Astrocyte of the spinal cord (primary cell): ENCODE measurements at regions not wholly inside any gene's neighbourhood (a gene's known extent, or its start where the extent isn't known, plus 50 kb on each side); places are given as distances from the start of the nearest gene placed in this dataset.

Experiments
- DNase-seq: peaks from one replicate; pipeline ENCODE4 v3.0.0; 2011; ENCODE audit warnings: low read depth, low spot score
- H3K4me3 ChIP-seq: 2 replicates; pipeline ENCODE4 v1.5.1; 2011; ENCODE audit warnings: low read depth, mild to moderate bottlenecking, low read length, moderate library complexity
- in situ Hi-C: cut with HindIII; loops from 2 replicates; pipeline ENCODE4 v1.10.0; 2017; ENCODE audit warnings: low sequenced_read_pairs
- TF ChIP-seq, protein P1 (sequence below): IDR thresholded peaks from 2 replicates; pipeline ENCODE4 v1.5.1; 2012; ENCODE audit warnings: low read depth, mild to moderate bottlenecking, low read length, inconsistent platforms

DNA sequence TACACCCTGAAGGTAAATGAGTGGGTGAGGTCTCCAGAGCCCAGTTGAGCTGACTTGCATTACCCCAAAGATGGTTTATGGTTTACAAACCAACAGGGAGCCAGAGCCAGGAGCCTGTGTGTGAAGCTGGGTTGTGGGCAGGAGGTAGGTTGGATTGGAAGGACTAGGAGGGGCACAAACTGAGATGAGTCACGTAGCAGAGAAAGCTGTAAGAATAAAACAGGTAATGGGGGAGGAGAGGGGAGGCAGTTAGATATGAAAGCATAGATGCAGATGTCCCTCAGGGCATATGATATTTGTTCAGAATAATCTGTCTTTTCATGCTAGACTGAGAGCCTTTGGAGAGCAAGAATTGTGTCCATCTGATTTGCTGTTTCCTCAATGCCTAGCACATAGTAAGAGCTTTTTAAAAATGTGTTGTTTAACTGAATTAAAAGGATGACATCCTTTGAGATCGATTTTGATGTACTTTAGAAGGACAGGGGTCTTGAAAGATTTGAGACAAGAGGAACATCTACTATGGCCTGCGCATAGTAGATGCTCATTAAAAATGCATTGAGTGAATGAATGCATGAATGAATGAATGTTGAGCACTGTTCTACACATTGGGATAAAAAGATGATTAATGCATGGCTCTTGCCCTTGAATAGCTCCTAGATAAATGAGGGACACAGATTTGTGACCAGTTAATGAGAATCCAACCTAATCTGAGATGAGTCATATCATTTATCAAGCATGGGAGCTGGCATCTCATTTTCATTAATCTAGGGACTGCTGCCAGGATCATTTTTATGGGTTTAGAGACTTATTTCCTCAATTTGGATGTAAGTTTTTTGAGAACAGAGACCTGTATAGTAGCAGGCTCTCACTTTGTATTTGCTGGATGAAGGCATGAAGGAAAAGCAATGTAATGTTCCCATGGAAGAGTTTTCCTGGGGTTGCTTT, 175.8 kb upstream of the BDNF start:
- no peak overlapping the region for H3K4me3 ChIP-seq
- no peak for DNase-seq
- TF ChIP-seq, protein P1, sequence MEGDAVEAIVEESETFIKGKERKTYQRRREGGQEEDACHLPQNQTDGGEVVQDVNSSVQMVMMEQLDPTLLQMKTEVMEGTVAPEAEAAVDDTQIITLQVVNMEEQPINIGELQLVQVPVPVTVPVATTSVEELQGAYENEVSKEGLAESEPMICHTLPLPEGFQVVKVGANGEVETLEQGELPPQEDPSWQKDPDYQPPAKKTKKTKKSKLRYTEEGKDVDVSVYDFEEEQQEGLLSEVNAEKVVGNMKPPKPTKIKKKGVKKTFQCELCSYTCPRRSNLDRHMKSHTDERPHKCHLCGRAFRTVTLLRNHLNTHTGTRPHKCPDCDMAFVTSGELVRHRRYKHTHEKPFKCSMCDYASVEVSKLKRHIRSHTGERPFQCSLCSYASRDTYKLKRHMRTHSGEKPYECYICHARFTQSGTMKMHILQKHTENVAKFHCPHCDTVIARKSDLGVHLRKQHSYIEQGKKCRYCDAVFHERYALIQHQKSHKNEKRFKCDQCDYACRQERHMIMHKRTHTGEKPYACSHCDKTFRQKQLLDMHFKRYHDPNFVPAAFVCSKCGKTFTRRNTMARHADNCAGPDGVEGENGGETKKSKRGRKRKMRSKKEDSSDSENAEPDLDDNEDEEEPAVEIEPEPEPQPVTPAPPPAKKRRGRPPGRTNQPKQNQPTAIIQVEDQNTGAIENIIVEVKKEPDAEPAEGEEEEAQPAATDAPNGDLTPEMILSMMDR = no peak
- in situ Hi-C loops = no loop called here

DNA sequence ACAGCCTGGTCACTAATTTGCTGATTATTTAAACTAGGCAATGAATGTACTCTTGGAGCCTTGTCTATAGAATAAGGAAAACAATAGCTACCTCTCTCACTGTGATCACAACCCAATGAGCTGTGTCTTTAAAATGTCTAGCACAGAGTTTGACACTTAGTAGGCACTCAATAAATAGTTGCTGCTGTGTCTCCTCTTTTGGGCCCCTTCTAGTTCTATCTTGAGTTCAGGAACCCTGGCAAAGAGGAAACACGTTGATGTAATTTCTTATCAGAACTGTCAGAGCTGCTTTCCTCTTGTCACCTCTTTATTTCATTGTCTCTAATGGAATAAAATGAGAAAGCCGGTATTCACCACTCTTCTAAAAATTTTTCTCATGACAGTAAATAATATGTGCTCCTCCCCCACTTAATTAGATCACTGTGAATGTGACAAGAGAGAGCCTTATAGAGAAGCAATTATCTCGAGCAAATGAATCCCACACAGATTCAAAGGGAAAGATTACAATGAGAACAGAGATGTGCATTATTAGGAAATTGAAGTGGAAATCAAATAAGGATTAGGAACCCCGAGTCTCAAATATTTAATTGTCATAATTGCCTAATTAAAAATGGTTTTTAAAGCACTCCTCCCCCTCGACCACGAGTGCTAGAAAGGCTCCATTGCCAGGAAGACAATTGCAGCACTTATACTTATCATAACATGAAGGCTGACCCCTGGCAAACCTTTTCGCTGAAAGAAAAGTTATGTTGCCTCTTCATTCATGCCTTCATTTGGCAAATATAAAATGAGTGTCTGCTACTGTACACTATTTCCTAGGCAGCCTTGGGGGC, 175.0 kb upstream of the BDNF start:
- TF ChIP-seq, protein P1 = no peak
- H3K4me3 ChIP-seq = no peak overlapping the region
- no peak for DNase-seq
- in situ Hi-C loops = no loop called here

DNA sequence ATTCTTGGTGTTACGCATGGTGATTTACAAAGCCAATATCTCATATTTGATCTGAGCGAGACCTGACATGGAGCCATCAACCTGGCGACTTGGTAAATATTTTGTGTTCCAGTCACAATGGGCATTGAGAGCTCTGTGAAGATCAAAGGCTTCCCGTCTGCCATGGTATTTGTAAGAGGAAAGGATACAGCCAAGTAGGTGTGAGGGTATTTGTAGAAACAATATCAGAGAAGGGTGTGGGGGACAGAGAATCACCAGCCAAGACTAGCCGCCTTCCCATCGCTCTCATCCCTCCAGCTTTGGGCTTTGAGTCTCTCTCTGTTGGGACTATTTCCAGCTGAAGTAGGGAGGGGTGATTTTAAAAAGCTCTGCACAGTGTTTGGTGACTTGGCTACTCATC, 173.4 kb upstream of the BDNF start:
- DNase-seq = no peak
- TF ChIP-seq, protein P1 = no peak
- in situ Hi-C loops = no loop called here
- no peak overlapping the region for H3K4me3 ChIP-seq

DNA sequence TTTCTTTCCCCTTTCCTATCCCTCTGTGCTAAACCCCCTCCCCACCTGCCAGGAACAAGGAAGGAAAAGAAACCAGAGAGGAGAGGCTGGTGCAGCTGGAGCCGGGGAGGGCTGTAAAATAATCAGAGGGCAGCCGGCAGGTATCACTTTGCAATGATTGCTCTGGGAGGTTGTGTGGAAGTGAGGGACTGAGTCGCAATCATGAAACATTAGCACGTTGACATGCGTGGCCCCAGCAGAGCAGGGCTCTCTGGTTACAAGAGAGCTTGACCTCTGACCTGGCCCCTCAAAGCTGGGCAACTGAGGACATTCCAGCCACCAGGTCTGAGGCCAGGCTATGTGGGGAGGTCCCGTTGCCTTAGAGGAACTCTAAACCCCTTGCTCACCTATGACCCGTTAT, 170.8 kb upstream of the BDNF start:
- in situ Hi-C loops = no loop called here
- no peak for DNase-seq
- no peak overlapping the region for H3K4me3 ChIP-seq
- TF ChIP-seq, protein P1 = no peak

DNA sequence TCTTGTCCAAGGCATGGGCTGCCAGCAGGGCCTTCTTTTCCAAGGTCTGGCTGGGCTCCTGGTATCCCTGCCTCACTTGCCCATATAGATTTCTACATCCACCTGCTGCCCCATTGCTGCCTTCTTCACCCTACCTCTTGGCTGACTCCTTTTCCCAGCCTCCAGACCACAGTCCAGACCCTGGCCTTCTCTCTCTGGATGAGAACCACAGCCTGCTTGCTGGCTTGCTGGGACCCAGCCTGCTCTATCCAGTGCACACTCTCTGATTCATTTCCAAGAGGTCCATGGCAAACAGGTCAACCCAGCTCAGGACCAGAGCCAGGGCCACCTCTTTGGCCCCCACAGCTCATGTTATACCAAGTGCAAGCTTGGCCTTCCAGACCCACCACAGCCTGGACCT, 169.4 kb upstream of the BDNF start:
- TF ChIP-seq, protein P1 = no peak
- H3K4me3 ChIP-seq = no peak overlapping the region
- DNase-seq = no peak
- in situ Hi-C loops = no loop called here

DNA sequence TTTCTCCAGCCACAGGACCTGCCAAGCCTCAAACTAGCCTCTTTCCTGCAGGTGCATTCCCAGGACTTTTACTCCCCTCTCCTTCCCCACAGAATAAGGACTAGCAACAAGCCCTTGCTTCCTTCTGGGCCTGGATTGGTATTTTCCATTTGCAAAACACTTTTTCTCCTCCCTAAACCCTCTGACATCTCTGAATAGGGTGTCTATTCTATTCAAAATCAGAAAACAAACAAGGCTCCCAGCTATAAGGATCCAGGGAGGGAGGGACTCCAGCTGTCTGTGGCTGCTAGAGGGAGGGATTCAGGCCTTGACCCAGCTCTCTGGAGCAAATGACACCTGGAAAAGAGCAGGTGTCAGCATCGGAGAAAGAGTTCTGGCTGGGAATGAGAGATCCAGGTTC, 168.5 kb upstream of the BDNF start:
- in situ Hi-C loops = no loop called here
- TF ChIP-seq, protein P1 = no peak
- H3K4me3 ChIP-seq = no peak overlapping the region
- DNase-seq = no peak
